ENCODE measurements at regions not wholly inside any gene's neighbourhood (a gene's known extent, or its start where the extent isn't known, plus 50 kb on each side); places are given as distances from the start of the nearest gene placed in this dataset.

DNA sequence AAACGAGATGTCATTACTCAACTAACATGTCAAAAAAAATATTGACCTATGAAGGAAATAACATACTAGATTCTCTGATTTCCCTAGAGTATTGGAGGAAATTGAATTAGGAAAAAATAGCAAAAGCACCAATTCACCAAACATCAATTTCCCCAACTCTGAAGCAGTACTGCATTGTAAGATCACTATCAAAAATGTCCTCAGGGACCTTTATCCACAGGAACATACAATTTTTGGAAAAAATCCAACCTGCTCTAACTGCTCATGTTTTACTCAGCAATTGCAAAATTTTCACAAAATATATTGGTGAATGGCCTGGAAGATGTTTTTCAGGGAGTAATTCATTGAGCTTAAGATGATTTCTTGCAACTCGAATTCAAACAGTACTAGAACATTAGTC is 239.0 kb upstream of the GIMD1 start:
- TF ChIP-seq, protein P1, sequence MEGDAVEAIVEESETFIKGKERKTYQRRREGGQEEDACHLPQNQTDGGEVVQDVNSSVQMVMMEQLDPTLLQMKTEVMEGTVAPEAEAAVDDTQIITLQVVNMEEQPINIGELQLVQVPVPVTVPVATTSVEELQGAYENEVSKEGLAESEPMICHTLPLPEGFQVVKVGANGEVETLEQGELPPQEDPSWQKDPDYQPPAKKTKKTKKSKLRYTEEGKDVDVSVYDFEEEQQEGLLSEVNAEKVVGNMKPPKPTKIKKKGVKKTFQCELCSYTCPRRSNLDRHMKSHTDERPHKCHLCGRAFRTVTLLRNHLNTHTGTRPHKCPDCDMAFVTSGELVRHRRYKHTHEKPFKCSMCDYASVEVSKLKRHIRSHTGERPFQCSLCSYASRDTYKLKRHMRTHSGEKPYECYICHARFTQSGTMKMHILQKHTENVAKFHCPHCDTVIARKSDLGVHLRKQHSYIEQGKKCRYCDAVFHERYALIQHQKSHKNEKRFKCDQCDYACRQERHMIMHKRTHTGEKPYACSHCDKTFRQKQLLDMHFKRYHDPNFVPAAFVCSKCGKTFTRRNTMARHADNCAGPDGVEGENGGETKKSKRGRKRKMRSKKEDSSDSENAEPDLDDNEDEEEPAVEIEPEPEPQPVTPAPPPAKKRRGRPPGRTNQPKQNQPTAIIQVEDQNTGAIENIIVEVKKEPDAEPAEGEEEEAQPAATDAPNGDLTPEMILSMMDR (IDR thresholded peaks at IDR 0.05; ENCODE audit: extremely low read depth in 1 of 2, insufficient read depth in 1 of 2, low read depth in 1 of 2, low read length in 2 of 2): no peak
- no peak for TF ChIP-seq JUN (IDR thresholded peaks at IDR 0.05; ENCODE audit: borderline replicate concordance, insufficient read depth, insufficient read length, low read depth)

Data from endothelial cell of umbilical vein (primary cell).